ENCODE measurements at regions not wholly inside any gene's neighbourhood (a gene's known extent, or its start where the extent isn't known, plus 50 kb on each side); places are given as distances from the start of the nearest gene placed in this dataset.

DNA sequence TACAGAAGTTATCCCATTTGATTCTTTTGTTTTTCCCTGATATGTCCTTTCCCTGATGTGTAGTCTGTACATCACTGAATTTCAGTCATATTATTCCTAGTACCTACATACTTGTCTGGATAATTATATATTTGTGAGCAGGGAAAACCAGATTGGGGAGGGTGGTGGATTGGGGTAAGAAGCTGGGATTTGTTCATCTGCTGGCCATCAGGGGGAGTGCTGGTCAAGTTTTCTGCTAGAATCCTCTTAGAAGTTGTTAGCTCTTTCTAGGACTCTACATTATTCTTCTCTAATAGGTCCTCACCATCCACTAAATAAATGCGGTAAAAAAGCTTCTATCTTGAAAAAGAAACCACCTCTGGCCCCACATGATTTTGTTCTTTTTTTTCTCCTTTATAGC lies 232.7 kb upstream of the TAC1 start (continued):
- no peak for TF ChIP-seq CHD2 (IDR thresholded peaks at IDR 0.05; ENCODE audit: borderline replicate concordance, low read depth, low read length)
- no peak for TF ChIP-seq NBN (IDR thresholded peaks at IDR 0.05)

- Histone ChIP-seq H3K79me2 (ENCODE audit: control insufficient read depth, insufficient read depth, low read length) (no peaks in the 10 kb centered on the region), H3K27ac (ENCODE audit: control insufficient read depth, insufficient read depth) (no peak overlapping the region), H3K4me1 (ENCODE audit: control insufficient read depth, insufficient read depth, low read length) (no peaks in the 10 kb centered on the region), H3K9me3 (replicated peaks; ENCODE audit: control insufficient read depth, insufficient read depth, low read length) (no peaks in the 10 kb centered on the region), H3K36me3 (ENCODE audit: control insufficient read depth in 2 of 2, insufficient read depth in 2 of 2, low read length in 1 of 2) (no peaks in the 10 kb centered on the region), H3K27me3 (replicated peaks in 1 of 2; ENCODE audit: control insufficient read depth in 2 of 2, insufficient read depth in 2 of 2, low read length in 1 of 2) (no peaks in the 10 kb centered on the region), H4K20me1 (ENCODE audit: control insufficient read depth, insufficient read depth) (no peaks in the 10 kb centered on the region), H3K9ac (ENCODE audit: control insufficient read depth, insufficient read depth, low read length) (no peak overlapping the region), H3K4me2 (ENCODE audit: control insufficient read depth, insufficient read depth) (no peak overlapping the region), H2AFZ (ENCODE audit: control insufficient read depth, low read depth, low read length) (no peak overlapping the region), H3K4me3 (no peak overlapping the region)
- in situ Hi-C loops (cut with MboI) (loop anchor here (5.0 to 10.0 kb wide), 2 partner anchors 334 to 389 kb away; partner anchors contain the start of gene SDHAF3), intact Hi-C loops (cut with micrococcal nuclease; ENCODE audit: unreplicated experiment) (no loop called here)
- DNase-seq (ENCODE audit: low read depth, low spot score) = no peak
- ChIA-PET POLR2A (no interaction called here), CTCF (interaction anchor here (0.7 to 1.2 kb wide), 3 partner anchors 325 to 333 kb away, joined by 3 to 4 read pairs (median 3); no protein-coding TSS in a partner anchor), SMC1A (ENCODE audit: uncharacterized antibody, unreplicated experiment) (no interaction called here), RAD21 (ENCODE audit: unreplicated experiment) (interaction anchor here (1.4 kb wide), 1 partner anchor 12 kb away, joined by 3 read pairs; no protein-coding TSS in a partner anchor)
- no peak for FAIRE-seq
- ATAC-seq = no peak
- WGBS (ENCODE audit: insufficient coverage, insufficient replicate concordance, low lambda C conversion rate, missing lambda C conversion rate) = 47% methylated on average over 10 of the region's 10 CpGs
- BruUV-seq (replicated peaks) = no TSS peak
- TF ChIP-seq E2F8 (IDR thresholded peaks at IDR 0.05; ENCODE audit: low read depth, partially characterized antibody) = no peak
- TF ChIP-seq TCF7 (IDR thresholded peaks at IDR 0.05; ENCODE audit: borderline replicate concordance) = no peak
- no peak for TF ChIP-seq MXI1 (IDR thresholded peaks at IDR 0.05; ENCODE audit: low read depth, low read length)
- no peak for TF ChIP-seq RELB (IDR thresholded peaks at IDR 0.05; ENCODE audit: low read depth)
- TF ChIP-seq, protein P1, sequence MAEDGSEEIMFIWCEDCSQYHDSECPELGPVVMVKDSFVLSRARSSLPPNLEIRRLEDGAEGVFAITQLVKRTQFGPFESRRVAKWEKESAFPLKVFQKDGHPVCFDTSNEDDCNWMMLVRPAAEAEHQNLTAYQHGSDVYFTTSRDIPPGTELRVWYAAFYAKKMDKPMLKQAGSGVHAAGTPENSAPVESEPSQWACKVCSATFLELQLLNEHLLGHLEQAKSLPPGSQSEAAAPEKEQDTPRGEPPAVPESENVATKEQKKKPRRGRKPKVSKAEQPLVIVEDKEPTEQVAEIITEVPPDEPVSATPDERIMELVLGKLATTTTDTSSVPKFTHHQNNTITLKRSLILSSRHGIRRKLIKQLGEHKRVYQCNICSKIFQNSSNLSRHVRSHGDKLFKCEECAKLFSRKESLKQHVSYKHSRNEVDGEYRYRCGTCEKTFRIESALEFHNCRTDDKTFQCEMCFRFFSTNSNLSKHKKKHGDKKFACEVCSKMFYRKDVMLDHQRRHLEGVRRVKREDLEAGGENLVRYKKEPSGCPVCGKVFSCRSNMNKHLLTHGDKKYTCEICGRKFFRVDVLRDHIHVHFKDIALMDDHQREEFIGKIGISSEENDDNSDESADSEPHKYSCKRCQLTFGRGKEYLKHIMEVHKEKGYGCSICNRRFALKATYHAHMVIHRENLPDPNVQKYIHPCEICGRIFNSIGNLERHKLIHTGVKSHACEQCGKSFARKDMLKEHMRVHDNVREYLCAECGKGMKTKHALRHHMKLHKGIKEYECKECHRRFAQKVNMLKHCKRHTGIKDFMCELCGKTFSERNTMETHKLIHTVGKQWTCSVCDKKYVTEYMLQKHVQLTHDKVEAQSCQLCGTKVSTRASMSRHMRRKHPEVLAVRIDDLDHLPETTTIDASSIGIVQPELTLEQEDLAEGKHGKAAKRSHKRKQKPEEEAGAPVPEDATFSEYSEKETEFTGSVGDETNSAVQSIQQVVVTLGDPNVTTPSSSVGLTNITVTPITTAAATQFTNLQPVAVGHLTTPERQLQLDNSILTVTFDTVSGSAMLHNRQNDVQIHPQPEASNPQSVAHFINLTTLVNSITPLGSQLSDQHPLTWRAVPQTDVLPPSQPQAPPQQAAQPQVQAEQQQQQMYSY (CRISPR knock-in tag; IDR thresholded peaks at IDR 0.05) = no peak
- no peak for TF ChIP-seq IRF3 (IDR thresholded peaks at IDR 0.05)
Measured at GRCh38 chr7:97503367-97504094, 228.4 kb upstream of the TAC1 start.

Measured in GM12878 (cell line).